H1 (cell line): ENCODE measurements at regions not wholly inside any gene's neighbourhood (a gene's known extent, or its start where the extent isn't known, plus 50 kb on each side); places are given as distances from the start of the nearest gene placed in this dataset.

Experiments used
- EGR1 ChIP-seq: IDR thresholded peaks from 2 replicates; pipeline ENCODE4 v1.6.1; 2011; ENCODE audit warnings: low read depth, low read length, borderline replicate concordance
- JUND ChIP-seq: IDR thresholded peaks from 2 replicates; pipeline ENCODE4 v1.6.1; 2011; ENCODE audit warnings: mild to moderate bottlenecking, improper control_type of control experiment, low read length
- NRF1 ChIP-seq: IDR thresholded peaks from 2 replicates; pipeline ENCODE4 v1.6.1; 2011; ENCODE audit warnings: mild to moderate bottlenecking, low read depth, low read length, improper control_type of control experiment
- POLR2A ChIP-seq, 2 experiments: IDR thresholded peaks; 1 replicate in 1 of 2; 2 replicates in 1 of 2; pipeline ENCODE4 v1.6.1; 2011; ENCODE audit warnings: low read depth in 2 of 2, low read length in 2 of 2, mild to moderate bottlenecking in 2 of 2; ENCODE audit errors: control extremely low read depth in 1 of 2
- SP4 ChIP-seq: IDR thresholded peaks from 2 replicates; pipeline ENCODE4 v1.6.1; 2012; ENCODE audit warnings: low read length, inconsistent platforms
- SRF ChIP-seq: IDR thresholded peaks from 2 replicates; pipeline ENCODE4 v1.6.1; 2011; ENCODE audit warnings: mild to moderate bottlenecking, low read depth, low read length, moderate library complexity

DNA sequence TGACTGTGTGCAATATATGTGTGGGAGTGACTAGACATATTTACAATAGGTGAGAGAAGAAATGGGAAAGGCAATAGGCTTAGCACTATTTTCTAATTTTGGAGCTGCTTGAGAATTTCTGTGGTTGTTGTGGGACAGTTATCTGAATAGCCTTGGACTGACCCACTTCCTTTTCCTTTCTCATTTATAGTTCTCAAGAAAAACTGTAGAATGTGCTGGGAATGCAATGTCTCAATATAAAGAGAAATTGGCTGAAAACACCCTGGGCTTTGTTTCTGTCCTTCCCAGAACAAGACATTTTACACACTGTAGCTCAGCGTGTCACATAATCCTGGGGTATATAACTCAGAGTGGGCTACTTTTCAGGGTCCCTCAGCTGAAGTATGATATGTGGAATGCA is 153.0 kb upstream of the RHOBTB1 start (continued):
- TF ChIP-seq POLR2A (IDR thresholded peaks at IDR 0.05; ENCODE audit: control extremely low read depth in 1 of 2, low read depth in 2 of 2, low read length in 2 of 2) (no peak), JUND (no peak), NRF1 (no peak), EGR1 (no peak), SRF (no peak), SP4 (no peak)
